HG03469 (cell line): ENCODE measurements at regions not wholly inside any gene's neighbourhood (a gene's known extent, or its start where the extent isn't known, plus 50 kb on each side); places are given as distances from the start of the nearest gene placed in this dataset.
"Not testable (repeated sequence)": the region's sequence is repeated elsewhere in the genome, so short reads cannot be mapped to it uniquely, and the experiment has no call there.

Experiments
- ATAC-seq: cut with Tn5 transposase; IDR thresholded peaks from one replicate; pipeline ENCODE4 v1.9.1; 2021; ENCODE audit warnings: mild to moderate bottlenecking, moderate library complexity, moderate number of reproducible peaks; ENCODE audit not compliant: unreplicated experiment

DNA sequence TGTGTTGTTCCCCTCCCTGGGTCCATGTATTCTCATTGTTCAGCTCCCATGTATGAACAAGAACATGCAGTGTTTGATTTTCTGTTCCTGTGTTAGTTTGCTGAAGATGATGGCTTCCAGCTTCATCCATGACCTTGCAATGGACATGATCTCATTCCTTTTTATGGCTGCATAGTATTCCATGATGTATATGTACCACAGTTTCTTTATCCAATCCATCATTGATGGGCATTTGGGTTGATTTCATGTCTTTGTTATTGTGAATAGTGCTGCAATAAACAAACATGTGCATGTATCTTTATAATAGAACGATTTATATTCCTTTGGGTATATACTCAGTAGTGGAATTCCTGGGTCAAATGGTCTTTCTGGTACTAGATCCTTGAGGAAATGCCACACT, 65.1 kb upstream of the SLC13A1 start:
- not testable (repeated sequence) for ATAC-seq

GRCh38 chr7:123260428-123260960, 60.7 kb upstream of the SLC13A1 start:
- ATAC-seq: no peak

DNA sequence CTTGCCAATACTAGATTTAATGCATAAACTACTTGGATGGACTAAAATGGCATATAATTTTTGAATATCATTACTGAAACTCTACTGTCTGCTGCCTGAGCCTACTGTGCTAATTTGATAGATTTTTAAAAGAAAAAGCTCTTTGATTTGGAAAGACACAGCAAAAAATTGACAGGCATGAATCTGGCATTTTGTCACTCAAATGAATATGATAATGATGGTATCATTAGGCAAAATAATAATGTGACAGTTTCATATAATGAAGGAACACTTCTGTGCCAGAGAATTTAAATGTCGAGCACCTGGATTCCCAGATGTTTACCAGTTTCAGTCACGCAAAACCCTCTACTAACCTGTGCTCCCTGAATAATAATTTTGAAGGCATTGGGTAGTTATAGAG, 60.0 kb upstream of the SLC13A1 start:
- ATAC-seq: no peak
